Right lobe of liver (tissue), 6 donors: ENCODE measurements at regions not wholly inside any gene's neighbourhood (a gene's known extent, or its start where the extent isn't known, plus 50 kb on each side); places are given as distances from the start of the nearest gene placed in this dataset.

Experiments used
- ATAC-seq, 4 donors: fragments of 200-7000 bp; cut with Tn5 transposase; one replicate each; pipeline ENCODE4 v1.9.1; 2020; ENCODE audit warnings: mild to moderate bottlenecking in 4 of 4, moderate library complexity in 4 of 4
- DNase-seq, 3 donors: peaks; one replicate each; pipeline ENCODE4 v3.0.0-alpha.2; 2020
- H3K27ac ChIP-seq, 3 donors: fragments of 200-600 bp; one replicate each; pipeline ENCODE4 v1.8.0; 2022
- H3K27me3 ChIP-seq, 2 donors: fragments of 200-600 bp; one replicate each; pipeline ENCODE4 v1.8.0; 2022
- H3K36me3 ChIP-seq, 4 donors: fragments of 200-600 bp; sonication (generic) in 1 of 4; one replicate each; pipeline versions ENCODE4 v1.5.1 to v1.8.0; 2017 to 2022; ENCODE audit warnings: control low read depth in 1 of 4
- H3K4me1 ChIP-seq, 4 donors: fragments of 200-600 bp; sonication (generic) in 1 of 4; one replicate each; pipeline versions ENCODE4 v1.5.1 to v1.8.0; 2017 to 2022; ENCODE audit warnings: control low read depth in 1 of 4
- H3K4me3 ChIP-seq, 3 donors: fragments of 200-600 bp; one replicate each; pipeline ENCODE4 v1.8.0; 2022
- H3K9me3 ChIP-seq, 4 donors: fragments of 200-600 bp; sonication (generic) in 1 of 4; one replicate each; pipeline versions ENCODE4 v1.5.1 to v1.8.0; 2017 to 2022; ENCODE audit warnings: control low read depth in 1 of 4
- CTCF ChIP-seq, 4 donors: fragments of 200-600 bp in 3 of 4; fragments of 450-650 bp in 1 of 4; IDR thresholded peaks; one replicate each; pipeline versions ENCODE4 v1.5.1 to v1.8.0; 2016 to 2022; ENCODE audit warnings: antibody characterized with exemption in 4 of 4, mild to moderate bottlenecking in 2 of 4
- POLR2A ChIP-seq: fragments of 450-650 bp; IDR thresholded peaks from one replicate; pipeline ENCODE4 v1.6.1; 2017; ENCODE audit warnings: antibody characterized with exemption, mild to moderate bottlenecking
- WGBS: methylation state at CpG from one replicate; pipeline ENCODE4 v1.1.6; 2018; ENCODE audit warnings: low coverage, low lambda C conversion rate; ENCODE audit not compliant: insufficient coverage; ENCODE audit errors: missing lambda C conversion rate; 5-methylcytosine and 5-hydroxymethylcytosine counted together
- intact Hi-C, 2 donors: fragments of 100-400 bp; cut with DNase I; formaldehyde crosslinking; loops; one replicate each; pipeline versions ENCODE4 v1.11.2 to v1.14.1; 2022
- donor health status: DM: no; HTN: yes; CAD: no.
- donor health status: DM: no; HTN: no; CAD: no.
- donor health status: DM: no; HTN: no; CAD: no.
- donor health status: DM: no; HTN: yes; CAD: no.
- donor health status: DM: no; HTN: yes; CAD: no.

GRCh38 chr5:144548936-144549335 is 378.3 kb downstream of the KCTD16 start:
- Histone ChIP-seq H3K4me3 (no peak overlapping the region), H3K27me3 (no peaks in the 10 kb centered on the region), H3K36me3 (no peaks in the 10 kb centered on the region), H3K4me1 (no peaks in the 10 kb centered on the region), H3K27ac (no peak overlapping the region), H3K9me3 (no peaks in the 10 kb centered on the region)
- no peak for DNase-seq
- WGBS = 80% methylated on average over 2 of the region's 2 CpGs
- intact Hi-C loops = no loop called here
- TF ChIP-seq CTCF (IDR thresholded peaks at IDR 0.05) (no peak), POLR2A (no peak)
- no peak for ATAC-seq

GRCh38 chr5:144547098-144547499 is 376.4 kb downstream of the KCTD16 start:
- TF ChIP-seq POLR2A (no peak), CTCF (IDR thresholded peaks at IDR 0.05) (no peak)
- no peaks in the 10 kb centered on the region for H3K36me3 ChIP-seq
- ATAC-seq (no peak), DNase-seq (no peak)
- H3K4me3 ChIP-seq = no peak overlapping the region
- no peaks in the 10 kb centered on the region for H3K9me3 ChIP-seq
- 62% methylated on average over 1 of the region's 1 CpG for WGBS
- H3K4me1 ChIP-seq = no peaks in the 10 kb centered on the region
- H3K27ac ChIP-seq = no peak overlapping the region
- H3K27me3 ChIP-seq = no peaks in the 10 kb centered on the region
- intact Hi-C loops = no loop called here

- intact Hi-C loops = no loop called here
- no peak for TF ChIP-seq POLR2A
- TF ChIP-seq CTCF (IDR thresholded peaks at IDR 0.05) = no peak
- no peak overlapping the region for H3K27ac ChIP-seq
Observed at GRCh38 chr5:144538845-144539244, 368.2 kb downstream of the KCTD16 start.

More at GRCh38 chr5:144538845-144539244, 368.2 kb downstream of the KCTD16 start:
- no peak for DNase-seq
- H3K36me3 ChIP-seq = no peaks in the 10 kb centered on the region
- H3K27me3 ChIP-seq = no peaks in the 10 kb centered on the region
- no peak overlapping the region for H3K4me3 ChIP-seq
- no peak for ATAC-seq
- no peaks in the 10 kb centered on the region for H3K9me3 ChIP-seq
- WGBS = 50% methylated on average over 3 of the region's 3 CpGs
- no peaks in the 10 kb centered on the region for H3K4me1 ChIP-seq
